ENCODE measurements at regions not wholly inside any gene's neighbourhood (a gene's known extent, or its start where the extent isn't known, plus 50 kb on each side); places are given as distances from the start of the nearest gene placed in this dataset.

GRCh38 chr13:89903115-89903514, 1444.4 kb upstream of the MIR17HG start:
- TF ChIP-seq CTCF (conservative IDR thresholded peaks at IDR 0.05; ENCODE audit: low read depth, low read length) (no peak), EZH2phosphoT487 (IDR thresholded peaks at IDR 0.05; ENCODE audit: borderline replicate concordance, low read length) (no peak), EZH2 (IDR thresholded peaks at IDR 0.05; ENCODE audit: low read length, unreplicated experiment) (no peak)
